Fibroblast of mammary gland (primary cell): ENCODE measurements at regions not wholly inside any gene's neighbourhood (a gene's known extent, or its start where the extent isn't known, plus 50 kb on each side); places are given as distances from the start of the nearest gene placed in this dataset.
A peak's percentile ranks its signal among the peaks of the same experiment; 100 is the strongest.

ENCODE experiments used
- DNase-seq: peaks from one replicate; pipeline ENCODE4 v3.0.0-alpha.2; 2010; ENCODE audit warnings: low read depth
- H3K4me3 ChIP-seq: 2 replicates; pipeline ENCODE4 v1.5.1; 2011; ENCODE audit warnings: low read depth, mild to moderate bottlenecking, low read length, moderate library complexity; ENCODE audit not compliant: control insufficient read depth
- TF ChIP-seq, protein P1 (sequence below): conservative IDR thresholded peaks from 2 replicates; pipeline ENCODE4 v1.5.1; 2011; ENCODE audit warnings: low read depth, low read length, inconsistent platforms; ENCODE audit not compliant: control insufficient read depth, insufficient read depth

- TF ChIP-seq, protein P1, sequence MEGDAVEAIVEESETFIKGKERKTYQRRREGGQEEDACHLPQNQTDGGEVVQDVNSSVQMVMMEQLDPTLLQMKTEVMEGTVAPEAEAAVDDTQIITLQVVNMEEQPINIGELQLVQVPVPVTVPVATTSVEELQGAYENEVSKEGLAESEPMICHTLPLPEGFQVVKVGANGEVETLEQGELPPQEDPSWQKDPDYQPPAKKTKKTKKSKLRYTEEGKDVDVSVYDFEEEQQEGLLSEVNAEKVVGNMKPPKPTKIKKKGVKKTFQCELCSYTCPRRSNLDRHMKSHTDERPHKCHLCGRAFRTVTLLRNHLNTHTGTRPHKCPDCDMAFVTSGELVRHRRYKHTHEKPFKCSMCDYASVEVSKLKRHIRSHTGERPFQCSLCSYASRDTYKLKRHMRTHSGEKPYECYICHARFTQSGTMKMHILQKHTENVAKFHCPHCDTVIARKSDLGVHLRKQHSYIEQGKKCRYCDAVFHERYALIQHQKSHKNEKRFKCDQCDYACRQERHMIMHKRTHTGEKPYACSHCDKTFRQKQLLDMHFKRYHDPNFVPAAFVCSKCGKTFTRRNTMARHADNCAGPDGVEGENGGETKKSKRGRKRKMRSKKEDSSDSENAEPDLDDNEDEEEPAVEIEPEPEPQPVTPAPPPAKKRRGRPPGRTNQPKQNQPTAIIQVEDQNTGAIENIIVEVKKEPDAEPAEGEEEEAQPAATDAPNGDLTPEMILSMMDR, result peak; percentile 14
- peak; percentile 85 for DNase-seq
- H3K4me3 ChIP-seq, result no peak overlapping the region
These were observed 233.8 kb upstream of the USP25 start for GRCh38 chr21:15495965-15496364.

DNA sequence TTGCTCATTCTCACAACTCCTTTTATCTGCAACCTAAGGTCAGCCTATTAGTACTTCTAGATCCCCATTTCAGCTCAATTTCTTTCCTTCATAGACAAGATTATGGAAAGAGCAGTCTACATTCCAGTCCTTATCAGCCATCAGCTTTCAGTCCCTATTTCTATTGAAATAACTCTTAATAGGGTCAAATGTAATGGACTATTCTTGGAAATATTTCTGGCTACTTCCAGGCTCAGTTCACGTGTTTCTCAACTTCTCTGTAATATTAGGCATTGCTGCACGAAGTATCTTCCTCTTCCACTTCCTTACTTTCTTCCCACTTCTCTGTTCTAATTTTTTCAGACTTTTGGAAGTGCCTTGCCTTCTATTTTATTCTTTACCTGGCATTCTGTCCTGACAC, 232.9 kb upstream of the USP25 start:
- no peak overlapping the region for H3K4me3 ChIP-seq
- TF ChIP-seq, protein P1, result no peak
- DNase-seq, result no peak

DNA sequence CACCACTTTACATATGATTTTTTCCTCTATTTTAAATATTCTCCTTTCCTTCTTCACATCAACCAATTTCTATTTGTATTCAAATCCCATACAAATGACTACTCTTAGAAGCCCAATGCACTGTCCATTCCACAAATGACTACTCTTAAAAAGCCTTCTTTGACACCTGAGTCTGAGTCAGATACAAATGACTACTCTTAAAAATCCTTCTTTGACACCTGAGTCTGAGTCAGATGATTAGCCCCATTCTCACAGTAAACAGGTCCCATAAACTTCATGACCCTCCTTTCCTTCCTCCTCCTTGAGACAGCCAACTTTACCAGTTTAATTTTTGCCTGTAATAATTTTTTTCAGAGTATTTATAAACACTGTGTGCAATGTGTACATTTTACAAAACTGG, 231.3 kb upstream of the USP25 start:
- TF ChIP-seq, protein P1, result no peak
- no peak for DNase-seq
- H3K4me3 ChIP-seq, result no peak overlapping the region

- DNase-seq, result no peak
- no peak overlapping the region for H3K4me3 ChIP-seq
- TF ChIP-seq, protein P1, result no peak
These were observed 223.7 kb upstream of the USP25 start for GRCh38 chr21:15506086-15506485.

DNA sequence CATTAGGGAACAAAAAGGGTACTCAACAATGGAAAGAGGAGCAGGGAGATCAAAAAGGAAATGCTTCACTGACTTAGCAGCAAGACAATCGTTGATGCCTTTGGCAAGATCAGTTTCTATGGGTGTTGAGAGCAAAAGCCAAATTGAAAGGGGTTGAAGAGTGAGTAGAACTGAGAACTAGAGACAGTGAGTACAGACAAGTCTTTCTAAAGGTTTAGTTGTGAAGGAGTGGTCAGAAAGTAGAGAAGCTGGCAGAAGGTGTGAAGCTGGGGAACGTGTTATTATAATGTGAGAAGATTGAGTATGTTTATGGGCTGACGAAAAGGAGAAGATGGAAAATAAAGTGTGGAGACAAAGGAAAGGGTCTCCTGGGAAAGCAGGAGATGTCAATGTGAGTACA, 221.2 kb upstream of the USP25 start:
- no peak for DNase-seq
- no peak overlapping the region for H3K4me3 ChIP-seq
- TF ChIP-seq, protein P1, result no peak

- TF ChIP-seq, protein P1, result no peak
- DNase-seq, result no peak
- no peak overlapping the region for H3K4me3 ChIP-seq
These were observed 215.5 kb upstream of the USP25 start for GRCh38 chr21:15514073-15514946.
